ENCODE measurements at regions not wholly inside any gene's neighbourhood (a gene's known extent, or its start where the extent isn't known, plus 50 kb on each side); places are given as distances from the start of the nearest gene placed in this dataset.
"Not testable (repeated sequence)": the region's sequence is repeated elsewhere in the genome, so short reads cannot be mapped to it uniquely, and the experiment has no call there.

- WGBS, 4 donors: 80 to 91% (median 83%) methylated on average over 5 to 7 of the region's 14 CpGs; no CpG with 5 or more reads in 1 of the 4 donors
- peak in 2 of 7 donors; percentile 8 to 33 for DNase-seq
- not testable (repeated sequence) for H3K4me3 ChIP-seq
Measured at GRCh38 chr16:88156640-88157283, 205.5 kb downstream of the BANP start.

GRCh38 chr16:88157686-88158085, 206.5 kb downstream of the BANP start:
- H3K36me3 ChIP-seq (replicated peaks in 1 of 2); H3K27ac ChIP-seq; intact Hi-C loops (cut with DNase I); H3K27me3 ChIP-seq; H3K9me3 ChIP-seq (replicated peaks in 1 of 3); H3K4me1 ChIP-seq (replicated peaks in 1 of 2); H3K4me3 ChIP-seq: not testable (repeated sequence)
- 67 to 89% (median 82%) methylated on average over 6 to 12 of the region's 12 CpGs for WGBS, 4 donors
- peak in 2 of 7 donors; percentile 6 to 28 for DNase-seq

More at GRCh38 chr16:88156640-88157283, 205.5 kb downstream of the BANP start:
- H3K36me3 ChIP-seq (replicated peaks in 1 of 2); H3K27me3 ChIP-seq; H3K9me3 ChIP-seq (replicated peaks in 1 of 3); H3K27ac ChIP-seq; H3K4me1 ChIP-seq (replicated peaks in 1 of 2); intact Hi-C loops (cut with DNase I): not testable (repeated sequence)

GRCh38 chr16:88158256-88159045, 207.2 kb downstream of the BANP start:
- H3K27me3 ChIP-seq; H3K36me3 ChIP-seq (replicated peaks in 1 of 2); H3K4me1 ChIP-seq (replicated peaks in 1 of 2); intact Hi-C loops (cut with DNase I); H3K9me3 ChIP-seq (replicated peaks in 1 of 3); H3K4me3 ChIP-seq; H3K27ac ChIP-seq: not testable (repeated sequence)
- 57 to 78% (median 72%) methylated on average over 5 to 20 of the region's 20 CpGs for WGBS, 4 donors
- DNase-seq: peak in 2 of 7 donors; percentile 13 to 43

- intact Hi-C loops (cut with DNase I); H3K4me3 ChIP-seq; H3K27me3 ChIP-seq; H3K9me3 ChIP-seq (replicated peaks in 1 of 3); H3K36me3 ChIP-seq (replicated peaks in 1 of 2); H3K4me1 ChIP-seq (replicated peaks in 1 of 2); H3K27ac ChIP-seq: not testable (repeated sequence)
- WGBS, 4 donors: 87 to 91% (median 89%) methylated on average over 21 to 31 of the region's 33 CpGs
- DNase-seq: peak in 2 of 7 donors; percentile 13 to 42
Measured at GRCh38 chr16:88159046-88159896, 208.0 kb downstream of the BANP start.

- H3K4me3 ChIP-seq; intact Hi-C loops (cut with DNase I); H3K27me3 ChIP-seq; H3K27ac ChIP-seq; H3K36me3 ChIP-seq (replicated peaks in 1 of 2); H3K9me3 ChIP-seq (replicated peaks in 1 of 3); H3K4me1 ChIP-seq (replicated peaks in 1 of 2): not testable (repeated sequence)
- peak in 1 of 7 donors; percentile 7 for DNase-seq
- 72 to 85% (median 81%) methylated on average over 6 to 8 of the region's 8 CpGs for WGBS, 4 donors
Measured at GRCh38 chr16:88159897-88160335, 208.7 kb downstream of the BANP start.

GRCh38 chr16:88161191-88161590, 210.0 kb downstream of the BANP start:
- intact Hi-C loops (cut with DNase I); H3K27ac ChIP-seq: not testable (repeated sequence)
- DNase-seq: peak in 2 of 7 donors; percentile 3 to 9

GRCh38 chr16:88161623-88162275, 210.5 kb downstream of the BANP start:
- H3K36me3 ChIP-seq (replicated peaks in 1 of 2); intact Hi-C loops (cut with DNase I); H3K4me1 ChIP-seq (replicated peaks in 1 of 2); H3K4me3 ChIP-seq; H3K9me3 ChIP-seq (replicated peaks in 1 of 3); H3K27me3 ChIP-seq; H3K27ac ChIP-seq: not testable (repeated sequence)
- WGBS, 4 donors: 74 to 81% (median 76%) methylated on average over 9 to 10 of the region's 10 CpGs
- peak in 2 of 7 donors; percentile 7 to 31 for DNase-seq

More at GRCh38 chr16:88161191-88161590, 210.0 kb downstream of the BANP start:
- H3K36me3 ChIP-seq (replicated peaks in 1 of 2); H3K27me3 ChIP-seq; H3K4me1 ChIP-seq (replicated peaks in 1 of 2); H3K4me3 ChIP-seq; H3K9me3 ChIP-seq (replicated peaks in 1 of 3): not testable (repeated sequence)
- WGBS, 4 donors: 69 to 82% (median 77%) methylated on average over 13 of the region's 13 CpGs

GRCh38 chr16:88162778-88163177, 211.5 kb downstream of the BANP start:
- H3K27me3 ChIP-seq; H3K4me1 ChIP-seq (replicated peaks in 1 of 2); H3K36me3 ChIP-seq (replicated peaks in 1 of 2); H3K9me3 ChIP-seq (replicated peaks in 1 of 3); H3K27ac ChIP-seq; H3K4me3 ChIP-seq; intact Hi-C loops (cut with DNase I): not testable (repeated sequence)
- WGBS, 4 donors: 85 to 95% (median 92%) methylated on average over 1 to 2 of the region's 2 CpGs
- DNase-seq: peak in 1 of 7 donors; percentile 18

GRCh38 chr16:88164196-88165039, 213.2 kb downstream of the BANP start:
- H3K36me3 ChIP-seq (replicated peaks in 1 of 2); H3K9me3 ChIP-seq (replicated peaks in 1 of 3); H3K4me1 ChIP-seq (replicated peaks in 1 of 2); intact Hi-C loops (cut with DNase I); H3K27me3 ChIP-seq; H3K4me3 ChIP-seq; H3K27ac ChIP-seq: not testable (repeated sequence)
- WGBS, 4 donors: 77 to 83% (median 79%) methylated on average over 4 to 12 of the region's 12 CpGs
- DNase-seq: peak in 1 of 7 donors; percentile 46

All from adrenal gland (tissue), 9 donors.